Uterus (tissue), 2 donors: ENCODE measurements at regions not wholly inside any gene's neighbourhood (a gene's known extent, or its start where the extent isn't known, plus 50 kb on each side); places are given as distances from the start of the nearest gene placed in this dataset.

Experiments
- CTCF ChIP-seq, 4 experiments: fragments of 200-600 bp in 2 of 4; fragments of 450-650 bp in 2 of 4; sonication (generic) in 2 of 4; IDR thresholded peaks; one replicate each; pipeline ENCODE4 v1.5.1; 2016 to 2019; ENCODE audit warnings: antibody characterized with exemption in 4 of 4, mild to moderate bottlenecking in 2 of 4, moderate library complexity in 1 of 4
- POLR2A ChIP-seq, 2 donors: fragments of 450-650 bp; IDR thresholded peaks; one replicate each; pipeline ENCODE4 v1.6.1; 2016; ENCODE audit warnings: antibody characterized with exemption in 2 of 2, mild to moderate bottlenecking in 1 of 2, moderate library complexity in 1 of 2

- TF ChIP-seq POLR2A (IDR thresholded peaks at IDR 0.05) (no peak), CTCF (IDR thresholded peaks at IDR 0.05) (no peak)
These were observed 444.3 kb downstream of the IPMK start for GRCh38 chr10:57823398-57823797.
